ENCODE measurements at regions not wholly inside any gene's neighbourhood (a gene's known extent, or its start where the extent isn't known, plus 50 kb on each side); places are given as distances from the start of the nearest gene placed in this dataset.

DNA sequence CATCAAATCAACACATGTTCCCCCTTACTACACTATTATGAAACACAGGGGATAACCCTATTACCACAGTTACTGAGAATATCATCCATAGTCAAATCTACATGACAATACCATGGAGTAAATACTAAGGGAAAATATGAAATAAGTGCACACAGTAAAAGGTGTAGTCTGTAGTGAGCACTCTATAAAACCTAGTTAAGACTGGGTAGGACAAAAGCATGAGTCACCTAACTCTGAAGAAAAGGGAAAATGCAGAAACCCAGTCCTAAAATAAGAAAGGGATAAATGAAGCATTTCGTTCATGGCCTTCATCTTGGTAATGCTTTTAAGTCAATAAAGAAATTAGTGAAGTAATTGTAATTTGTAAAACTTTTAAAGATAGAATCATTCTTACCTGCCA, 65.4 kb upstream of the ACVR2A start:
- 83 to 90% (median 89%) methylated on average over 1 of the region's 1 CpG for WGBS, 3 donors
- Histone ChIP-seq H3K4me1 (ENCODE audit: insufficient read depth) (no peaks in the 10 kb centered on the region), H3K9me3 (no peaks in the 10 kb centered on the region), H3K27me3 (no peaks in the 10 kb centered on the region), H3K36me3 (no peaks in the 10 kb centered on the region), H3K4me3 (no peak overlapping the region), H3K27ac (no peak overlapping the region)
- TF ChIP-seq, protein P1, sequence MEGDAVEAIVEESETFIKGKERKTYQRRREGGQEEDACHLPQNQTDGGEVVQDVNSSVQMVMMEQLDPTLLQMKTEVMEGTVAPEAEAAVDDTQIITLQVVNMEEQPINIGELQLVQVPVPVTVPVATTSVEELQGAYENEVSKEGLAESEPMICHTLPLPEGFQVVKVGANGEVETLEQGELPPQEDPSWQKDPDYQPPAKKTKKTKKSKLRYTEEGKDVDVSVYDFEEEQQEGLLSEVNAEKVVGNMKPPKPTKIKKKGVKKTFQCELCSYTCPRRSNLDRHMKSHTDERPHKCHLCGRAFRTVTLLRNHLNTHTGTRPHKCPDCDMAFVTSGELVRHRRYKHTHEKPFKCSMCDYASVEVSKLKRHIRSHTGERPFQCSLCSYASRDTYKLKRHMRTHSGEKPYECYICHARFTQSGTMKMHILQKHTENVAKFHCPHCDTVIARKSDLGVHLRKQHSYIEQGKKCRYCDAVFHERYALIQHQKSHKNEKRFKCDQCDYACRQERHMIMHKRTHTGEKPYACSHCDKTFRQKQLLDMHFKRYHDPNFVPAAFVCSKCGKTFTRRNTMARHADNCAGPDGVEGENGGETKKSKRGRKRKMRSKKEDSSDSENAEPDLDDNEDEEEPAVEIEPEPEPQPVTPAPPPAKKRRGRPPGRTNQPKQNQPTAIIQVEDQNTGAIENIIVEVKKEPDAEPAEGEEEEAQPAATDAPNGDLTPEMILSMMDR (IDR thresholded peaks at IDR 0.05), result no peak
- TF ChIP-seq EP300 (IDR thresholded peaks at IDR 0.05) (no peak), POLR2A (IDR thresholded peaks at IDR 0.05) (no peak)
- no peak for DNase-seq
- intact Hi-C loops (cut with DNase I), result no loop called here

DNA sequence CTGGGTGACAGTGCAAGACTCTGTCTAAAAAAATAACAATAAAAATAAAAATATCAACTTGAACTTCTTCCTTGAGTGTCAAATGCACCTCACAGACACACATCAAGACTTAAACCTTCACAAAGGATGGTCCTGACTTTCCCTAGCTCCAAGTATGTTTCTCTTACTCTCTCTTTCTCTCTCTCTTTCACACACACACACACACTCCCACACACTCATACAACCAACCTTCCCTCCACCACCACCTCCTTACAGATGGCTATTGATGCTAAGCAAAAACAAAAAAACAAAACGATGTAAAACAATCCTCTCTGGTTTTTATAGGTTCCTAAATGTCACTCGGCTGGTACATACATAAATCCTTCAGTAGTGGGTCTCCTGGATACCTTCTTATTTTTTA, 67.4 kb upstream of the ACVR2A start:
- 46 to 64% (median 52%) methylated on average over 2 of the region's 2 CpGs for WGBS, 3 donors
- Histone ChIP-seq H3K27me3 (no peaks in the 10 kb centered on the region), H3K36me3 (no peaks in the 10 kb centered on the region), H3K9me3 (no peaks in the 10 kb centered on the region), H3K4me1 (ENCODE audit: insufficient read depth) (no peaks in the 10 kb centered on the region), H3K27ac (no peak overlapping the region), H3K4me3 (no peak overlapping the region)
- DNase-seq, result no peak
- TF ChIP-seq EP300 (IDR thresholded peaks at IDR 0.05), result no peak
- intact Hi-C loops (cut with DNase I), result no loop called here

DNA sequence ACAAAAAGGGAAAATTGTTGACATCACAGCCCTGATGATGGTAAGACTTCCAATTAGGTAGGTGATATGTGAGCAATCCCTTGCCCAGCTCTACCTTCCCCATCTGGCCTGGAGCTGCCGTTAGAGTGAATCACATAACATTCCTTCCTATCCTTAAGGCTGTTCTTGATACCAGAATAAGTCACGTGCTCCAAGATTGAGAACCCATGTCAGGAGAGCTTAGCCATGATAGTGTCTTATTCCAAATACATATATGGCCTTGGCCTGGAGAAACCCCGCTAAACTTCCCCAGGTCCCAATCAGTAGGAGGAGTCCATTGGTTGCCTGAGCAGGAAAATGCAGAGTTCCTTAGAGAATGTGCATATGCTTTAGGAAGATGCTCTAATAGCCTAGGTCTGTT, 70.0 kb upstream of the ACVR2A start:
- no peak for DNase-seq
- Histone ChIP-seq H3K27me3 (no peaks in the 10 kb centered on the region), H3K4me3 (no peak overlapping the region), H3K27ac (no peak overlapping the region), H3K4me1 (ENCODE audit: insufficient read depth) (no peaks in the 10 kb centered on the region), H3K36me3 (no peaks in the 10 kb centered on the region), H3K9me3 (no peaks in the 10 kb centered on the region)
- TF ChIP-seq POLR2A (IDR thresholded peaks at IDR 0.05) (no peak), EP300 (IDR thresholded peaks at IDR 0.05) (no peak)
- TF ChIP-seq, protein P1 (IDR thresholded peaks at IDR 0.05), result no peak
- WGBS, 3 donors, result 85 to 87% (median 85%) methylated on average over 3 of the region's 3 CpGs
- intact Hi-C loops (cut with DNase I), result no loop called here

DNA sequence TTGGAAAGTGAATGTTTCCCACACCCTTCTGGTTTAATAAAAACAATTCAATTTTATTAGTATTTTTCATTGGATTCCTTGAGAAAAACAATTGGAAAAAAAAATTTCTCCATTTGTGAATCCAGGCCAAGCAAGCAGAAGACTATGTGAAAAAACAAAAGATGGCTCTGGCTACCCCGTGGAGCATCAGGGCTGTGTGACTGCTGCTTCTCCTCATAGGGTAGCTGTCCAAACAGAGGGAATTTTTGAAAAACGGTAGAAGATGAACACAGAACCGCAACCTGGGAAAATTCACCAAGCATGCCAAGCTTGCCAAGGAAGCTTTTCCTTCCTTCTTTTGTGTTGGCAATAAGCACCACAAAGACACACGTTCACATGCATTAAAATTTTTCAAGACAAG, 71.3 kb upstream of the ACVR2A start:
- no peaks in the 10 kb centered on the region for H3K9me3 ChIP-seq
- H3K4me3 ChIP-seq, result no peak overlapping the region
- no peak for DNase-seq
- H3K4me1 ChIP-seq (ENCODE audit: insufficient read depth), result no peaks in the 10 kb centered on the region
- no peaks in the 10 kb centered on the region for H3K27me3 ChIP-seq
- TF ChIP-seq, protein P1 (IDR thresholded peaks at IDR 0.05), result no peak
- TF ChIP-seq EP300 (IDR thresholded peaks at IDR 0.05) (no peak), POLR2A (IDR thresholded peaks at IDR 0.05) (no peak)
- no peak overlapping the region for H3K27ac ChIP-seq
- WGBS, 3 donors, result 50 to 51% (median 50%) methylated on average over 4 of the region's 4 CpGs
- intact Hi-C loops (cut with DNase I), result no loop called here
- H3K36me3 ChIP-seq, result no peaks in the 10 kb centered on the region

DNA sequence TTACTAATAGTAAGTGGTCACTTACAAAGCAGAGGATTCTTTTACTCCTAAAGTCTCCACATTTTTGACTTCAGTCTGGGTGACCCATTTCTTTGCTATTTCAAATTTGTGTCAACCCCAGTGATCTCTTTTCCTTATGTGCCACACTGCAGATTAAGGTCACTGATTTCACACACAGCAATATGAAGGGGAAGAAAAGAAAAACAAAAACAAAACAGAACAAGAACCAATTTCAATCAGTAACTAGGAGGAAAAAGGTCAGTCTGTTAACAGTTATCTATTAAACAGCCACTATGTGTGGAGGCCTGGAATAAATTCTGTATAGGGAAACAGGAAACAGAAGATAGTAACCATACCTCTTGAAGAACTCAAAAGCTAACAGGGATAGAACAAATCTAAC, 72.0 kb upstream of the ACVR2A start:
- no peak for DNase-seq
- no peak overlapping the region for H3K4me3 ChIP-seq
- H3K9me3 ChIP-seq, result no peaks in the 10 kb centered on the region
- no peaks in the 10 kb centered on the region for H3K27me3 ChIP-seq
- no peak for TF ChIP-seq EP300 (IDR thresholded peaks at IDR 0.05)
- TF ChIP-seq, protein P1 (IDR thresholded peaks at IDR 0.05), result no peak
- no peak for TF ChIP-seq POLR2A (IDR thresholded peaks at IDR 0.05)
- no peak overlapping the region for H3K27ac ChIP-seq
- H3K4me1 ChIP-seq (ENCODE audit: insufficient read depth), result no peaks in the 10 kb centered on the region
- H3K36me3 ChIP-seq, result no peaks in the 10 kb centered on the region
- intact Hi-C loops (cut with DNase I), result no loop called here
